Endothelial cell (in vitro differentiated cells): ENCODE measurements at regions not wholly inside any gene's neighbourhood (a gene's known extent, or its start where the extent isn't known, plus 50 kb on each side); places are given as distances from the start of the nearest gene placed in this dataset.

Experiments
- DNase-seq: peaks from one replicate; pipeline ENCODE4 v3.0.0; 2021; ENCODE audit warnings: low spot score
- H3K27ac Mint-ChIP-seq: one replicate; pipeline ENCODE4 v1.8.0; 2021; ENCODE audit warnings: mixed read lengths, inconsistent platforms; ENCODE audit not compliant: unreplicated experiment
- H3K27me3 Mint-ChIP-seq: one replicate; pipeline ENCODE4 v1.8.0; 2021; ENCODE audit warnings: mild to moderate bottlenecking, moderate library complexity, mixed read lengths, inconsistent platforms; ENCODE audit not compliant: unreplicated experiment
- H3K36me3 Mint-ChIP-seq: one replicate; pipeline ENCODE4 v1.8.0; 2021; ENCODE audit warnings: mild to moderate bottlenecking, low read depth, mixed read lengths, inconsistent platforms; ENCODE audit not compliant: unreplicated experiment
- H3K4me1 Mint-ChIP-seq: one replicate; pipeline ENCODE4 v1.8.0; 2021; ENCODE audit warnings: mild to moderate bottlenecking, mixed read lengths, inconsistent platforms; ENCODE audit not compliant: unreplicated experiment
- H3K4me3 Mint-ChIP-seq: one replicate; pipeline ENCODE4 v1.8.0; 2021; ENCODE audit warnings: mild to moderate bottlenecking, mixed read lengths, inconsistent platforms; ENCODE audit not compliant: unreplicated experiment
- H3K9me3 Mint-ChIP-seq: one replicate; pipeline ENCODE4 v1.8.0; 2021; ENCODE audit warnings: mixed read lengths, inconsistent platforms; ENCODE audit not compliant: unreplicated experiment
- TF ChIP-seq, protein P1 (sequence below): fragments of 200-600 bp; sonication (generic); IDR thresholded peaks from one replicate; pipeline ENCODE4 v1.5.0; 2021; ENCODE audit warnings: antibody characterized with exemption; ENCODE audit not compliant: unreplicated experiment

DNA sequence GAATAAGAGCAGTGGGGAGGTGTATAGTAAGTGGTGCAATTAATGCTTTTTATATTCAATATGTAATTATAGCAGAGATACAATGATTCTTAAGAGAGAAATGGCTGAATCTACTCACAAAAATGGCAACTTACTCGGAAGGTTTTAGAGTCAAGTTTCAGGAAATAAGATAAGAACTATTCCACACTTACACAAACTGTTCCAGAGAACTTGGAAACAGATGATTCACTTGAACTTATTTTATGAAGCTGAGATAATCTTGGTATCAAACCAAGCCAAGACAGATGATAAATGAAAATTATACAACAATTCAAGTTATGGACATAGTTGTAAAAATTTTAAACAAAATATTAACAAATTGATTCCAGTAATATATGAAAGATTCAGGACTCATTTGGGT is 311.3 kb upstream of the HS3ST1 start:
- TF ChIP-seq, protein P1, sequence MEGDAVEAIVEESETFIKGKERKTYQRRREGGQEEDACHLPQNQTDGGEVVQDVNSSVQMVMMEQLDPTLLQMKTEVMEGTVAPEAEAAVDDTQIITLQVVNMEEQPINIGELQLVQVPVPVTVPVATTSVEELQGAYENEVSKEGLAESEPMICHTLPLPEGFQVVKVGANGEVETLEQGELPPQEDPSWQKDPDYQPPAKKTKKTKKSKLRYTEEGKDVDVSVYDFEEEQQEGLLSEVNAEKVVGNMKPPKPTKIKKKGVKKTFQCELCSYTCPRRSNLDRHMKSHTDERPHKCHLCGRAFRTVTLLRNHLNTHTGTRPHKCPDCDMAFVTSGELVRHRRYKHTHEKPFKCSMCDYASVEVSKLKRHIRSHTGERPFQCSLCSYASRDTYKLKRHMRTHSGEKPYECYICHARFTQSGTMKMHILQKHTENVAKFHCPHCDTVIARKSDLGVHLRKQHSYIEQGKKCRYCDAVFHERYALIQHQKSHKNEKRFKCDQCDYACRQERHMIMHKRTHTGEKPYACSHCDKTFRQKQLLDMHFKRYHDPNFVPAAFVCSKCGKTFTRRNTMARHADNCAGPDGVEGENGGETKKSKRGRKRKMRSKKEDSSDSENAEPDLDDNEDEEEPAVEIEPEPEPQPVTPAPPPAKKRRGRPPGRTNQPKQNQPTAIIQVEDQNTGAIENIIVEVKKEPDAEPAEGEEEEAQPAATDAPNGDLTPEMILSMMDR, result no peak
- no peak overlapping the region for H3K27ac Mint-ChIP-seq
- H3K4me3 Mint-ChIP-seq, result no peak overlapping the region
- no peaks in the 10 kb centered on the region for H3K4me1 Mint-ChIP-seq
- DNase-seq, result no peak
- H3K27me3 Mint-ChIP-seq, result no peaks in the 10 kb centered on the region
- no peaks in the 10 kb centered on the region for H3K36me3 Mint-ChIP-seq
- no peaks in the 10 kb centered on the region for H3K9me3 Mint-ChIP-seq

GRCh38 chr4:11736978-11737377 is 308.3 kb upstream of the HS3ST1 start:
- Mint-ChIP-seq H3K4me3 (no peak overlapping the region), H3K4me1 (no peaks in the 10 kb centered on the region), H3K27me3 (no peaks in the 10 kb centered on the region), H3K27ac (no peak overlapping the region), H3K36me3 (no peaks in the 10 kb centered on the region), H3K9me3 (no peaks in the 10 kb centered on the region)
- TF ChIP-seq, protein P1, result no peak
- DNase-seq, result no peak

GRCh38 chr4:11735651-11736050 is 307.0 kb upstream of the HS3ST1 start:
- Mint-ChIP-seq H3K27ac (no peak overlapping the region), H3K36me3 (no peaks in the 10 kb centered on the region), H3K4me3 (no peak overlapping the region), H3K4me1 (no peaks in the 10 kb centered on the region), H3K9me3 (no peaks in the 10 kb centered on the region), H3K27me3 (no peaks in the 10 kb centered on the region)
- DNase-seq, result no peak
- TF ChIP-seq, protein P1, result no peak

DNA sequence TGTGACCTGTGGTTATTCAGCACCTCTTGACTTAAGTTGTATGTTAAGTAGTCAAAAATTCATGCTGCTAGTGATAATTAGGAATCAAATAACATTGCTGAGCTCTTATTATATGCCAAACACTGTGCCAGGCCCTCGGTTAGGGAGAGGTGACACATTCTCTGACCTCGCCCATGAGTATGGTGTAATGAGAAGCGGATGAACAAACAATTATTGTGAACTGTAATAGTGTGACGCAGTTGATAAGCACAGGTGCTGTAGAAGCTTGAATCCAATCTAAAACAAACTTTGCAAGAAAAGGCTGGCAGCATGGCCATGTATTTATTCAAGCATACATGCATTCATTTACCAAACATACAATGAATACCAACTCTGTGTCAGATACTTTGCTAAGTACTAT is 303.5 kb upstream of the HS3ST1 start:
- no peaks in the 10 kb centered on the region for H3K27me3 Mint-ChIP-seq
- no peak overlapping the region for H3K27ac Mint-ChIP-seq
- no peaks in the 10 kb centered on the region for H3K36me3 Mint-ChIP-seq
- no peaks in the 10 kb centered on the region for H3K4me1 Mint-ChIP-seq
- no peak for DNase-seq
- TF ChIP-seq, protein P1, result no peak
- no peaks in the 10 kb centered on the region for H3K9me3 Mint-ChIP-seq
- no peak overlapping the region for H3K4me3 Mint-ChIP-seq

GRCh38 chr4:11730545-11730944 is 301.9 kb upstream of the HS3ST1 start:
- H3K4me1 Mint-ChIP-seq, result no peaks in the 10 kb centered on the region

More at GRCh38 chr4:11730545-11730944, 301.9 kb upstream of the HS3ST1 start:
- Mint-ChIP-seq H3K36me3 (no peaks in the 10 kb centered on the region), H3K4me3 (no peak overlapping the region), H3K9me3 (no peaks in the 10 kb centered on the region), H3K27ac (no peak overlapping the region), H3K27me3 (no peaks in the 10 kb centered on the region)
- no peak for DNase-seq
- TF ChIP-seq, protein P1, result no peak
